BE2C (cell line): ENCODE measurements at regions not wholly inside any gene's neighbourhood (a gene's known extent, or its start where the extent isn't known, plus 50 kb on each side); places are given as distances from the start of the nearest gene placed in this dataset.

Source experiments
- DNase-seq: peaks from one replicate; pipeline ENCODE4 v3.0.0-alpha.2; 2020
- H3K27me3 ChIP-seq: fragments of 250-450 bp; sonication (Bioruptor Pico); 2 replicates; pipeline ENCODE4 v1.5.1; 2020; ENCODE audit warnings: mild to moderate bottlenecking
- H3K36me3 ChIP-seq: fragments of 250-450 bp; sonication (Bioruptor Pico); 2 replicates; pipeline ENCODE4 v1.5.1; 2020; ENCODE audit warnings: mild to moderate bottlenecking
- H3K4me1 ChIP-seq: fragments of 250-450 bp; sonication (Bioruptor Pico); 2 replicates; pipeline ENCODE4 v1.5.1; 2020
- H3K4me3 ChIP-seq: 2 replicates; pipeline ENCODE4 v1.5.1; 2011; ENCODE audit warnings: low read depth, low read length
- H3K9me3 ChIP-seq: fragments of 250-450 bp; sonication (Bioruptor Pico); 2 replicates; pipeline ENCODE4 v1.5.1; 2020
- TF ChIP-seq, protein P1 (sequence below): IDR thresholded peaks from 2 replicates; pipeline ENCODE4 v1.5.1; 2012; ENCODE audit warnings: mild to moderate bottlenecking, low read depth, low read length

DNA sequence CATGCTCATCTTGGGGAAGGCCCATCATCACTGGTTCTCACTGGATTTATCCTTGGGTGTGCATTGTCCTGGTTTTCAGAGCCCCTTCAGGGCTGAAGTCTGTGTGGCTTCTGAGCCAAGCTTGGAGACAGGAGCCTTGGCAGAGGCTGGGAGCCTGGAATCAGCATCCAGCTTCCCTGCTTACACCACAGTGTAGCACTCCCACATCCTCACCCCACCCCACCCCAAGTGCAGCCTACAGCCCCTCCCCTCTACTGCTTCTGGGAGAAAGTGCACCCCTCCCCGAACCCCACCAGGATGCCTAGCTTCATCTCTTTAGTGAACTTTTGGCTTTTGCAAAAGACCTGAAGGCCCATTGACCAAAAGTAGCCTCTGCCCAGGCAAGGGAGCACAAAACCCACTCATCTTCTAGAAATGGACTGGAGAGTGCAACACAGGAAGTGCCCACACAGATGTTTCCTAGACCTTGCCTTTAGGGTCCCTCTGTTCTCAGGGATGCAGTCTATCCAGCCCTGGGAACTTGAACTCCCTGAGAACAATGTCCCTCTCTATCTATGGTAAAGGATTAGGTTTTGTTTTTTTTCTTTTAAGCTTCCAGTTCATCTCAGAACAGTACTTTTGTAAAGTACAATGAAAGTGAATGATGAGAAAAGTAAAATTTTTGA is 189.7 kb downstream of the PALM2AKAP2 start:
- no peak for DNase-seq
- H3K4me3 ChIP-seq: no peak overlapping the region

DNA sequence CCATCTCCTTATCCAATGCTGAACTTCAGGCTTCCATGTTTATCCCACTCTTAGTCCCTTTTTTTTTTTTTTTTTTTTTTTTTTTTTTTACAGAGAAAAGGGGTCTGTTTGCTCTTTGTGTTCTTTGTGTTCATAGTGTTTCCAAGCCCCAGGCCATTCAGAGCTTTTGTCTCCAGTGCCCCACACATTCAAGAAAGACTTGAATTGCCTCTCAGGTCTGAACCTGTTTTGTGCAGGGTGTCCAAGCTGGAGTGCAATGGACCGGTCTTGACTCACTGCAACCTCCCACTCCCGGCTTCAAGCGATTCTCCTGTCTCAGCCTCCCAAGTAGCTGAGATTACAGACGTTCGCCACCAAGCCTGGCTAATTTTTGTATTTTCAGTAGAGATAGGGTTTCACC is 191.2 kb downstream of the PALM2AKAP2 start:
- no peaks in the 10 kb centered on the region for H3K4me1 ChIP-seq
- H3K4me3 ChIP-seq: no peak overlapping the region
- H3K36me3 ChIP-seq: no peaks in the 10 kb centered on the region
- no peaks in the 10 kb centered on the region for H3K27me3 ChIP-seq
- H3K9me3 ChIP-seq: no peaks in the 10 kb centered on the region
- no peak for DNase-seq
- TF ChIP-seq, protein P1, sequence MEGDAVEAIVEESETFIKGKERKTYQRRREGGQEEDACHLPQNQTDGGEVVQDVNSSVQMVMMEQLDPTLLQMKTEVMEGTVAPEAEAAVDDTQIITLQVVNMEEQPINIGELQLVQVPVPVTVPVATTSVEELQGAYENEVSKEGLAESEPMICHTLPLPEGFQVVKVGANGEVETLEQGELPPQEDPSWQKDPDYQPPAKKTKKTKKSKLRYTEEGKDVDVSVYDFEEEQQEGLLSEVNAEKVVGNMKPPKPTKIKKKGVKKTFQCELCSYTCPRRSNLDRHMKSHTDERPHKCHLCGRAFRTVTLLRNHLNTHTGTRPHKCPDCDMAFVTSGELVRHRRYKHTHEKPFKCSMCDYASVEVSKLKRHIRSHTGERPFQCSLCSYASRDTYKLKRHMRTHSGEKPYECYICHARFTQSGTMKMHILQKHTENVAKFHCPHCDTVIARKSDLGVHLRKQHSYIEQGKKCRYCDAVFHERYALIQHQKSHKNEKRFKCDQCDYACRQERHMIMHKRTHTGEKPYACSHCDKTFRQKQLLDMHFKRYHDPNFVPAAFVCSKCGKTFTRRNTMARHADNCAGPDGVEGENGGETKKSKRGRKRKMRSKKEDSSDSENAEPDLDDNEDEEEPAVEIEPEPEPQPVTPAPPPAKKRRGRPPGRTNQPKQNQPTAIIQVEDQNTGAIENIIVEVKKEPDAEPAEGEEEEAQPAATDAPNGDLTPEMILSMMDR: no peak

More for the DNA sequence above, 189.7 kb downstream of the PALM2AKAP2 start:
- Histone ChIP-seq H3K36me3 (no peaks in the 10 kb centered on the region), H3K4me1 (no peaks in the 10 kb centered on the region), H3K9me3 (no peaks in the 10 kb centered on the region), H3K27me3 (no peaks in the 10 kb centered on the region)
- TF ChIP-seq, protein P1: no peak

DNA sequence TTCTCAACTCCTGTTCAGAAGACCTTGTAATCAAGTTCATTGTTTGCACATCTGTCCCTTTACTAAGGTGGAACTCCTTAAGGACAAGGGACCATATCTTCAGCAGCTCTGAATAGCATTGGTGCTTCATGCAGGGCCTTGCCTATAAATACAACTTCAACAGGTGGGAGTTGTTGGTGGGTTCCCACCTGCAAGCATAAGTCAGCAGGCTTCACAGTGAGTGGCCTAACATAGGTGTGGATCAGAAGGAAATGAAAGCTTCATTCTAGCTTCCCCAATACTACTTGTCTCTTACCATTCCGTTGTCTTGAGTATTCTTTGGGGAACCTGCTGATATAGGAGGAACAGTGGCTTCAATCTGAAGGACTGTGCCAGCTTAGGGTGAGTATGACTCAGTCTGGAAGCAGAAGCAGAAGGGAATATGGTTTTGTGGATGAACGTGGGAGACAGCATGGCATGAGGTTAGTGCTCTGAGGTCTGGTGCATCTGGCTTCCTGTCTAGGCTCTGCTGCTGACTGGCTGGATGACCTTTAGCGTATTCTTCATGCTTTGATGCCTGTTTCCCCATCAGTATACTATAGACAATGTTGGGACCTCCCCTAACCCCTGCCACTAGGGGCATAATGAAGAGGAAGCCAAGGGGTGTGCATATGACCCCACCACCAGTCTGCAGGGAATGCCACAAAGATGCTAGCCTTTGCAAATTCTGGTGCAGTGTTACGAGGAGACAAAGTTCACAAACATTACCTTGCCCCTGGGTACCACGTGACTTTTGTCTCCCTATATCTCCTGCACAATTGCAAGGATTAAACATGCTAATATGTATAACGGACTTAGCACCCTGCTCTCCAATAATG is 192.3 kb downstream of the PALM2AKAP2 start:
- Histone ChIP-seq H3K9me3 (no peaks in the 10 kb centered on the region), H3K4me3 (no peak overlapping the region), H3K4me1 (no peaks in the 10 kb centered on the region), H3K27me3 (no peaks in the 10 kb centered on the region), H3K36me3 (no peaks in the 10 kb centered on the region)
- TF ChIP-seq, protein P1: no peak
- DNase-seq: no peak

DNA sequence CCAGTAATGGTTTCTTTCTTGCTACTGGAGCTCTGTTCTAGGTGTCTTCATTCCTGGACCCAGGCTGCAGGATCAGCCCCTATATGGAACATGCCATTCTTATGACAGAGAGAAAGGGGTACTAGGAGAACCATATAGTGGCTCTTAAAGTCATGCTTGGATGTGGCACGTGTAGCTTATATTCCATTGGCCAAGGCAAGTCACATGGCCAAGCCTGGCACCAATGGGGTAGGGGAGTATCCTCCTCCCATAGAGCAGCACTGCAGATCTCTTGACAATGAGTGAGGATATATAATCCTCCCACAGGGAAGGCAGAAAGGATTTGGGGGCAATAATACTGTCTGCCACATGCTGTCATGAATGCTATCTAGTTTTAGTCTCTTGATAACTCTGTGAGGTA is 193.3 kb downstream of the PALM2AKAP2 start:
- no peaks in the 10 kb centered on the region for H3K36me3 ChIP-seq
- H3K9me3 ChIP-seq: no peaks in the 10 kb centered on the region
- DNase-seq: no peak
- TF ChIP-seq, protein P1: no peak
- no peaks in the 10 kb centered on the region for H3K4me1 ChIP-seq
- H3K4me3 ChIP-seq: no peak overlapping the region
- H3K27me3 ChIP-seq: no peaks in the 10 kb centered on the region

DNA sequence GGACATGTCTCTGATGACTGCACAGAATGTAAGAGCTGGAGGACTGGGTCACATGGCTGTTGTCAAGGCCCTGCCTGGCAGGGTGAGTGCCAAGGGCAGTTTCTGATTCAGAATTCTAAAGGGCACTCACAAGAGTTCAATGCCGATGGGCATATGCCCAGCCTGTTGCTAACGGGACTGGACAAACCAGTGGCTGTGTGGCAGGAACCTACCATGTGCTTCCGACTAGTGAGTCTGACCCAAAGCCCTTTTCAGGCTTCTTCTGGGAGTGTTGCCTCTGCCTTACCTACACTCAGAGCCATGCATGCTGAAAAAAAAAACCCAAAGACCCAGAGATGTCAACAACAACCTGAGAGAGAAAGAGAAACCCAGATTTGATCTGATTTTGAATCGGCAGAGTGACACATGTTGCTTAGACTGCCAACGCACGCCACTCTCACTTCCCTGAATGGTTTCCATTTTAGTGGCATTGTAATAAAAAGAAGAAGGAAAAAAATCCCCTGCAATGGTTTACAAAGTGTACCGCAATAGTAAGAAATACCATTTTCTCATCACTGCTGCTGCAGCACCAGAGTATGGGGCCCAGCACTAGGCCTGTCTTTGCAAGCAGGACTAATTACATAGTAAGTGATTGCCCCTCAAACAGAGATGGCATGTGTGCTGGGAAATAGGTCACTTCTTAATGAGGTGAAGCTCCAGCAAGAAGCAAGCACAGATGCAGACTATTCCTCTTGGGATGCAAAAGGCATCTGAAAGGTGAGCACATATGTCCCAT is 194.3 kb downstream of the PALM2AKAP2 start:
- H3K36me3 ChIP-seq: no peaks in the 10 kb centered on the region
- no peaks in the 10 kb centered on the region for H3K27me3 ChIP-seq
- TF ChIP-seq, protein P1: no peak
- no peaks in the 10 kb centered on the region for H3K4me1 ChIP-seq
- DNase-seq: no peak
- no peaks in the 10 kb centered on the region for H3K9me3 ChIP-seq
- H3K4me3 ChIP-seq: no peak overlapping the region
